ENCODE measurements at regions not wholly inside any gene's neighbourhood (a gene's known extent, or its start where the extent isn't known, plus 50 kb on each side); places are given as distances from the start of the nearest gene placed in this dataset.

DNA sequence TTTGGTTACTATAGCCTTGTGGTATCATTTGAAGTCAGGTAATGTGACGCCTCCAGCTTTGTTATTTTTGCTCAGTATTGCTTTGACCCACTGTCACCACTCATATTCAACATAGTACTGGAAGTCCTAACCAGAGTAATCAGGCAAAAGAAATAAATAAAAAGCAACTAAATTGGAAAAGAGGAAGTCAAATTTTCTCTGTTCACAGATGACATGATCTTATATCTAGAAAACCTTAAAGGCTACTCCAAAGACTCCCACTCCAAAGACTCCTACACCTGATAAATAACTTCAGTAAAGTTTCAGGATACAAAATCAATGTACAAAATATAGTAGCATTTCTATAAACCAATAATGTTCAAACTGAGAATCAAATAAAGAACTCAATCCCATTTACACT is 348.6 kb downstream of the CXXC4 start:
- TF ChIP-seq, protein P1, sequence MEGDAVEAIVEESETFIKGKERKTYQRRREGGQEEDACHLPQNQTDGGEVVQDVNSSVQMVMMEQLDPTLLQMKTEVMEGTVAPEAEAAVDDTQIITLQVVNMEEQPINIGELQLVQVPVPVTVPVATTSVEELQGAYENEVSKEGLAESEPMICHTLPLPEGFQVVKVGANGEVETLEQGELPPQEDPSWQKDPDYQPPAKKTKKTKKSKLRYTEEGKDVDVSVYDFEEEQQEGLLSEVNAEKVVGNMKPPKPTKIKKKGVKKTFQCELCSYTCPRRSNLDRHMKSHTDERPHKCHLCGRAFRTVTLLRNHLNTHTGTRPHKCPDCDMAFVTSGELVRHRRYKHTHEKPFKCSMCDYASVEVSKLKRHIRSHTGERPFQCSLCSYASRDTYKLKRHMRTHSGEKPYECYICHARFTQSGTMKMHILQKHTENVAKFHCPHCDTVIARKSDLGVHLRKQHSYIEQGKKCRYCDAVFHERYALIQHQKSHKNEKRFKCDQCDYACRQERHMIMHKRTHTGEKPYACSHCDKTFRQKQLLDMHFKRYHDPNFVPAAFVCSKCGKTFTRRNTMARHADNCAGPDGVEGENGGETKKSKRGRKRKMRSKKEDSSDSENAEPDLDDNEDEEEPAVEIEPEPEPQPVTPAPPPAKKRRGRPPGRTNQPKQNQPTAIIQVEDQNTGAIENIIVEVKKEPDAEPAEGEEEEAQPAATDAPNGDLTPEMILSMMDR (IDR thresholded peaks at IDR 0.05; ENCODE audit: insufficient read depth, missing control alignments): no peak
- DNase-seq (ENCODE audit: insufficient read length, low spot score) (no peak), FAIRE-seq (no peak)

- TF ChIP-seq, protein P1 (IDR thresholded peaks at IDR 0.05; ENCODE audit: insufficient read depth, missing control alignments): no peak
- no peak for FAIRE-seq
- no peak for DNase-seq (ENCODE audit: insufficient read length, low spot score)
Measured at GRCh38 chr4:104138116-104138515, 356.6 kb downstream of the CXXC4 start.

GRCh38 chr4:104129243-104129642 is 365.5 kb downstream of the CXXC4 start:
- DNase-seq (ENCODE audit: insufficient read length, low spot score) (no peak), FAIRE-seq (no peak)
- TF ChIP-seq, protein P1 (IDR thresholded peaks at IDR 0.05; ENCODE audit: insufficient read depth, missing control alignments): no peak

DNA sequence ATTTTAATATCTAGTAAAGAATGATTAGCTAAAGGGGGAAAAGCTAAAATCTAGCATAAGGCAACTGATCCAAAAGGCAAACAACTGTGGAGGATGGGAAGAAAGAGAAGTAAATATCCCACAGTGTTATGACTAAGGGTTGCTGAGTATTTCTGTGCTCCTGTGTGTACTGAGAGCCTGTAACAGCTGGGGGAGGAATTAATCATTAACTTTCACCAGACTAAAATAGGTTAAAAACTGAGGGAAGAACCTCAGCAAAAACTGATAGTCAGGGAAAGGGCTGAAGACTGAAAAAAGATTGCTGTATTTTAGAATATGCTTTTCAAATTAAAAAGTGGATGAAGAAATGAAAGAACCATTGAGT is 365.9 kb downstream of the CXXC4 start:
- DNase-seq (ENCODE audit: insufficient read length, low spot score) (no peak), FAIRE-seq (no peak)
- TF ChIP-seq, protein P1 (IDR thresholded peaks at IDR 0.05; ENCODE audit: insufficient read depth, missing control alignments): no peak

DNA sequence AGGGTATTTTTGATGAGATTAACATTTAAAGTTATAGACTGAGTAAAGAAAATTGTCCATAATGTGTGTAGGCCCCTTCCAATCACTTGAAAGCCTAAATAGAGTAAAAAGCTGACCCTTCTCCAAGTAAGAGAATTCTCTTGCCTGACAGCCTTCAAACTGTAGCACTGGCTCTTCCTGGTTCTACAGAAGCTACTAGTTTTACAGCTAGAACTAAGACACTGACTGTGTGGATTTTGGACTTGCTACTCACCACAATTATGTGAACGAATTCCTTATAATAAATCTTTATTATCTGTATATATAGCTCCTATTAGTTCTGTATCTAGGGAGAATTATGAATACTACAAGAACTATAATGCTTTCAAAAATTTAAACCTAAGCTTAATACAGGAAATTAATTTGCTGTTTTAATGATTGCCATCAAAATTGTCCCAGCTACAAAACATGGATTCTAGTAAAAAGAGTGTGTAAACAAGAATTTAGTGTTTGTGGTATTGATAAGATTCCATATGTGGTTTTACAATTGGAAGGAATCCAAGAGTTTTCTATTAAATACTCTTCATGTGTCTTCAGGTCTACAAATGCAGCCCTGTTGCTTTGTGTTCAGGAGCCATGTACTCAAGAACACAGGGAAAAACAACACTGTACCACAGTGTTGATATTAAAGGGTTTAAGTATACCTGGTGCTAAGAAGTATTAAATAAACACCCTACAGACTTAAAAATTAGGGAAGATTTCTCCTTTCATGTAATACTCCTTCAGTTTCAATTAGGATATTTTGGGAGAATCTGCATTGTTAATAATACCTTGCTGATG is 366.5 kb downstream of the CXXC4 start:
- DNase-seq (ENCODE audit: insufficient read length, low spot score) (no peak), FAIRE-seq (peak; percentile 66)
- TF ChIP-seq, protein P1 (IDR thresholded peaks at IDR 0.05; ENCODE audit: insufficient read depth, missing control alignments): no peak

DNA sequence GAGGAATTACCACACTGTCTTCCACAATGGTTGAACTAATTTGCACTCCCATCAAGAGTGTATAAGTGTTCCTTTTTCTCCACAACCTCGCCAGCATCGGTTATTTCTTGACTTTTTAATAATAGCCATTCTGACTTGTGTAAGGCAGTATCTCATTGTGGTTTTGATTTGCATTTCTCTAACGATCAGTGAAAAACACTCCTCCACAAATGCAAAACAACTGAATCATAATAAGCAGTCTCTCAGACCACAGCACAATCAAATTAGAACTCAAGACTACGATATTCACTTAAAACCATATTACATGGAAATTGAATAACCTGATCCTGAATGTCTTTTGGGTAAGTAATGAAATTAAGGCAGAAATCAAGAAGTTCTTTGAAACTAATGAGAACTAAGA is 371.7 kb downstream of the CXXC4 start:
- no peak for FAIRE-seq
- TF ChIP-seq, protein P1 (IDR thresholded peaks at IDR 0.05; ENCODE audit: insufficient read depth, missing control alignments): no peak
- DNase-seq (ENCODE audit: insufficient read length, low spot score): no peak

DNA sequence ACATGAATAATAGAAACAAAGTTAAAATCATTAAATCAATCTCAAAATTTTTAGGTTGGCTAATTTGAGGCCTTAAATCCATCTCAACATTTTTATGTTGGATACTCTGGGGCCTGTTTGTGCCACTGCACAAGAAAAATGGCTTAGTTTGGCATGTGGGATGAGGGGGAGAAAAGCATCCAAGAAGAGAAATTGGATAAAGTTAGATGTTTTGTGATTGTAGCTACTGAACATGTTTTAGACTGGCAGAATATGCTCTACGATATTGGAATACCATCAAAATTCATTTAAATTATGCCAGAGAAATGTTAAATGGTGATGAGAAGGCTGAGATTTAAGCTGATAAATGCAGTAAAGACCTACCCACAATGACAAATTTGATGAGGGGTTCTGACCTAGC is 376.9 kb downstream of the CXXC4 start:
- TF ChIP-seq, protein P1 (IDR thresholded peaks at IDR 0.05; ENCODE audit: insufficient read depth, missing control alignments): no peak
- no peak for DNase-seq (ENCODE audit: insufficient read length, low spot score)
- no peak for FAIRE-seq

Measured in D721Med (cell line).